OCI-LY7 (cell line): ENCODE measurements at regions not wholly inside any gene's neighbourhood (a gene's known extent, or its start where the extent isn't known, plus 50 kb on each side); places are given as distances from the start of the nearest gene placed in this dataset.

Experiments
- BruUV-seq: library from RNA; stranded (reverse); fragments of 400-500 nt; replicated peaks from 2 replicates; lab custom pipeline; 2021; lab: Mats Ljungman, UMichigan
- CTCF ChIA-PET: fragments of 300-600 bp; sonication (Branson Sonifier 250); formaldehyde crosslinking; loops from one replicate; lab custom pipeline; 2022; ENCODE audit warnings: antibody characterized with exemption; ENCODE audit not compliant: unreplicated experiment; lab: Charles Lee
- POLR2A ChIA-PET: fragments of 300-600 bp; sonication (Branson Sonifier 250); formaldehyde crosslinking; loops from one replicate; lab custom pipeline; 2022; ENCODE audit warnings: antibody characterized with exemption; lab: Charles Lee
- DNase-seq: peaks from one replicate; pipeline ENCODE4 v3.0.0-alpha.2; 2015; ENCODE audit warnings: low spot score
- H2AFZ ChIP-seq: fragments of 200-600 bp; sonication (generic), shearing (Covaris generic); 2 replicates; pipeline ENCODE4 v1.6.1; 2014; ENCODE audit warnings: mild to moderate bottlenecking, antibody characterized with exemption, low read length, moderate library complexity
- H3K27ac ChIP-seq: fragments of 200-600 bp; sonication (generic); 2 replicates; pipeline ENCODE4 v1.5.1; 2014; ENCODE audit warnings: mixed run types, low read depth, mild to moderate bottlenecking, moderate library complexity, low read length, inconsistent platforms; ENCODE audit not compliant: poor library complexity, severe bottlenecking
- H3K36me3 ChIP-seq: fragments of 200-600 bp; sonication (generic); 2 replicates; pipeline ENCODE4 v1.6.1; 2014; ENCODE audit warnings: mild to moderate bottlenecking, antibody characterized with exemption, low read length, moderate library complexity, mixed read lengths; ENCODE audit not compliant: insufficient read depth
- H3K4me1 ChIP-seq: fragments of 200-600 bp; sonication (generic); 2 replicates; pipeline ENCODE4 v1.5.1; 2014; ENCODE audit warnings: mild to moderate bottlenecking, low read length; ENCODE audit not compliant: insufficient read depth, poor library complexity, severe bottlenecking
- H3K4me2 ChIP-seq: fragments of 200-600 bp; sonication (generic); 2 replicates; pipeline ENCODE4 v1.6.1; 2014; ENCODE audit warnings: mild to moderate bottlenecking, low read length
- H3K4me3 ChIP-seq: fragments of 200-600 bp; sonication (generic); 2 replicates; pipeline ENCODE4 v1.5.1; 2014; ENCODE audit warnings: mild to moderate bottlenecking, low read depth, low read length; ENCODE audit not compliant: poor library complexity, severe bottlenecking
- H3K79me2 ChIP-seq: fragments of 200-600 bp; sonication (generic); 2 replicates; pipeline ENCODE4 v1.6.1; 2016; ENCODE audit warnings: low read depth, mild to moderate bottlenecking, low read length, moderate library complexity, mixed read lengths; ENCODE audit not compliant: insufficient read depth
- H3K9me2 ChIP-seq: fragments of 200-600 bp; sonication (generic); 2 replicates; pipeline ENCODE4 v1.6.1; 2016; ENCODE audit warnings: mild to moderate bottlenecking, low read length, mixed read lengths; ENCODE audit not compliant: insufficient read depth
- H3K9me3 ChIP-seq: fragments of 200-600 bp; sonication (generic); 2 replicates; pipeline ENCODE4 v1.6.1; 2014; ENCODE audit warnings: mild to moderate bottlenecking, mixed run types, low read length, mixed read lengths
- H4K20me1 ChIP-seq: fragments of 200-600 bp; sonication (generic); 2 replicates; pipeline ENCODE4 v1.6.1; 2014; ENCODE audit warnings: mild to moderate bottlenecking, antibody characterized with exemption, low read length, moderate library complexity, mixed read lengths; ENCODE audit not compliant: insufficient read depth
- EZH2phosphoT487 ChIP-seq: fragments of 200-600 bp; sonication (generic); IDR thresholded peaks from 2 replicates; pipeline ENCODE4 v1.6.1; 2018; ENCODE audit warnings: low read depth, borderline replicate concordance, mild to moderate bottlenecking, mixed run types, antibody characterized with exemption, low read length, moderate library complexity, mixed read lengths
- intact Hi-C: fragments of 100-400 bp; cut with micrococcal nuclease; formaldehyde crosslinking; loops from one replicate; pipeline ENCODE4 v1.10.0; 2022; ENCODE audit not compliant: unreplicated experiment
- TF ChIP-seq, protein P1 (sequence below): fragments of 200-600 bp; sonication (generic); conservative IDR thresholded peaks from 2 replicates; pipeline ENCODE4 v1.5.1; 2014; ENCODE audit warnings: mild to moderate bottlenecking, antibody characterized with exemption, low read length, moderate library complexity, mixed read lengths

DNA sequence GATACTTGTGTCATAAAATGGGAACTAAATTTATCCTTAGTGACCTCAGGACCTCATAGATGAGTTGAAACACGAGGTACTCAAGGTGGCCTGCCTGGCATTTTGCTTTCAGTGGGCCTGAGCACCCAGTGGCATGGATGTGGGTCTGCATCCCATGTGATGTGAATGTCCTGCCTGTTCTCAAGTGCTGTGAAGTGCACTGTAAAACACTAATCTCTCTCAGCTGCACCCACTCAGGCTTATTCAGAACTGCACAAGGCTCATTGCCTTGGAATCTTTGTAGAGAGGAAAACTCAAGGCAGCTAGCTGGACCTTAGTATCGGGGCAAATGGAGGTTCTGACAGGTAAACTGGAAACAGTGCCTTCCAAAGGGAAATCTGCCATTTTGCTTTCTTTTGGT, 767.0 kb downstream of the TUSC7 start:
- Histone ChIP-seq H3K4me3 (no peak overlapping the region), H4K20me1 (no peaks in the 10 kb centered on the region), H3K4me2 (no peak overlapping the region), H2AFZ (no peak overlapping the region), H3K27ac (no peak overlapping the region), H3K4me1 (no peaks in the 10 kb centered on the region), H3K79me2 (no peaks in the 10 kb centered on the region), H3K9me2 (no peaks in the 10 kb centered on the region), H3K36me3 (no peaks in the 10 kb centered on the region), H3K9me3 (no peaks in the 10 kb centered on the region)
- BruUV-seq = no TSS peak
- no peak for TF ChIP-seq EZH2phosphoT487
- TF ChIP-seq, protein P1, sequence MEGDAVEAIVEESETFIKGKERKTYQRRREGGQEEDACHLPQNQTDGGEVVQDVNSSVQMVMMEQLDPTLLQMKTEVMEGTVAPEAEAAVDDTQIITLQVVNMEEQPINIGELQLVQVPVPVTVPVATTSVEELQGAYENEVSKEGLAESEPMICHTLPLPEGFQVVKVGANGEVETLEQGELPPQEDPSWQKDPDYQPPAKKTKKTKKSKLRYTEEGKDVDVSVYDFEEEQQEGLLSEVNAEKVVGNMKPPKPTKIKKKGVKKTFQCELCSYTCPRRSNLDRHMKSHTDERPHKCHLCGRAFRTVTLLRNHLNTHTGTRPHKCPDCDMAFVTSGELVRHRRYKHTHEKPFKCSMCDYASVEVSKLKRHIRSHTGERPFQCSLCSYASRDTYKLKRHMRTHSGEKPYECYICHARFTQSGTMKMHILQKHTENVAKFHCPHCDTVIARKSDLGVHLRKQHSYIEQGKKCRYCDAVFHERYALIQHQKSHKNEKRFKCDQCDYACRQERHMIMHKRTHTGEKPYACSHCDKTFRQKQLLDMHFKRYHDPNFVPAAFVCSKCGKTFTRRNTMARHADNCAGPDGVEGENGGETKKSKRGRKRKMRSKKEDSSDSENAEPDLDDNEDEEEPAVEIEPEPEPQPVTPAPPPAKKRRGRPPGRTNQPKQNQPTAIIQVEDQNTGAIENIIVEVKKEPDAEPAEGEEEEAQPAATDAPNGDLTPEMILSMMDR = no peak
- POLR2A ChIA-PET = no interaction called here
- CTCF ChIA-PET = no interaction called here
- intact Hi-C loops = no loop called here
- no peak for DNase-seq

DNA sequence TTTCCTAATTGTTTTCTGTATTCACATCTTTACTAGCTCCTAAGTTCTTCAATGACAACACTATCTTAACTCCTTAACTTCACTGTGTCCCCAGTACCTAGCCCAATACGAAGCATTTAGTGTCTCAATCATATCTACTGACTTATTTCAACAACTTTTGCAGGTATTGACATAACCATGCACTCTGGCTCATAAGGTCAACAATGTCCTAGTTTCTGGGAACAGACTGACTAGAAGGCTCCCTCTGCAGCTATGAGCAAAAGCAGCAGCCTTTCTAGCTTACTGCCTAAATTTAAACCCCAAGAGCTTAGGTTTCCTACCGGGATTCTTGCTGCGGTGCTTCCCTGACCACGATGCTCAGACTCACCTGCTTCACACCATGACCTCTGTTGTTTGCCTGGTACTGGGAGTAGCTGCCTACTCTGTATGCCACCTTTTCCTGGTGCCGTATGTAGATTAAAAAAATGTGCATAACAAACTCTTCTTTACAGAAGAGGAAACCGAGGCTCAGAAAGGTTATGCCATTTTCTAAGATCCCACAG, 767.7 kb downstream of the TUSC7 start:
- Histone ChIP-seq H3K4me1 (no peaks in the 10 kb centered on the region), H3K4me3 (no peak overlapping the region), H3K79me2 (no peaks in the 10 kb centered on the region), H4K20me1 (no peaks in the 10 kb centered on the region), H3K9me3 (no peaks in the 10 kb centered on the region), H3K36me3 (no peaks in the 10 kb centered on the region), H3K9me2 (no peaks in the 10 kb centered on the region), H2AFZ (no peak overlapping the region), H3K27ac (no peak overlapping the region), H3K4me2 (no peak overlapping the region)
- no peak for DNase-seq
- TF ChIP-seq, protein P1 = no peak
- ChIA-PET CTCF (no interaction called here), POLR2A (no interaction called here)
- intact Hi-C loops = no loop called here
- BruUV-seq = no TSS peak

DNA sequence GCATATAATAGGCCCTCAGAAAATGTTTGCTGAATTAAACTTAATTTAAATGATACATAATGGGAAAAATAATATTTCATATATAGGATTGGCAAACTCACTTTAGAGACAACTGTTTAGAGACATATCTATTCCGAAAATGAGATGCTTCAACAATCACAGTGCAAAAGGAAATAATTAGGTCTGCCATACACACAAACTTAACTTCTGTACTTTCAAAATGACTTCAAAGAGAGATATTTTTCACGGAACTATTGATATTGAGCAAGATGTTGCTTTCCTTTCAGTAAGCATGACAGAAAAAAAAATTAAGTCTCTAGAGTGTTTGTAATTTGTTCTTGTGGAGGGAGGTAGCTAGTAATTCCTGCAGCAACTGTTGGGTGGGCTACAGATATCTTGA, 769.5 kb downstream of the TUSC7 start:
- Histone ChIP-seq H4K20me1 (no peaks in the 10 kb centered on the region), H3K9me3 (no peaks in the 10 kb centered on the region), H3K4me2 (no peak overlapping the region), H3K4me3 (no peak overlapping the region), H3K27ac (no peak overlapping the region), H3K79me2 (no peaks in the 10 kb centered on the region), H2AFZ (no peak overlapping the region), H3K36me3 (no peaks in the 10 kb centered on the region), H3K9me2 (no peaks in the 10 kb centered on the region), H3K4me1 (no peaks in the 10 kb centered on the region)
- ChIA-PET CTCF (no interaction called here), POLR2A (interaction anchor here (0.7 kb wide), 1 partner anchor 10 kb away, joined by 3 read pairs; no protein-coding TSS in a partner anchor)
- intact Hi-C loops = no loop called here
- no peak for DNase-seq
- BruUV-seq = no TSS peak
- TF ChIP-seq EZH2phosphoT487 = no peak
- TF ChIP-seq, protein P1 = no peak
